ENCODE measurements at regions not wholly inside any gene's neighbourhood (a gene's known extent, or its start where the extent isn't known, plus 50 kb on each side); places are given as distances from the start of the nearest gene placed in this dataset.

DNA sequence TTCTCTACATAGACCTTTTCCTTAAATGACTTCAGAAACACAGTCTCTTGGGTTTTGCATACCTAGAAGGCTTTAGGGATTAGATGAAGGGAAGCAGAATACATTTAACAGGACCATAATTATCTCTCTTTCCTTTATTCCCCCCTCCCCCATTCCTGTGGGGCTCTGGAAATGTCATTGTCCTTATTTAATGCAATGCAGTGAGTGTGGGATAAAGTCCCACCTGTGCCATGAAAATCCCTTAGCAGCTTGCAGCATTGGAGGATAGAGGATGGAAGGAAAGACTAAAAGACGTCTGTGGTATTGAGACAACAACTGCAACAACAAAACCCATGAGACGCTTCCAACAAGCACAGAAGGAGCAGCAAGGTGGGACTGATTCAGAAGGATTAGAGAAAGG lies 117.8 kb upstream of the DCC start:
- DNase-seq (no peak), ATAC-seq (no peak)
- intact Hi-C loops (cut with micrococcal nuclease): no loop called here
- TF ChIP-seq, protein P1, sequence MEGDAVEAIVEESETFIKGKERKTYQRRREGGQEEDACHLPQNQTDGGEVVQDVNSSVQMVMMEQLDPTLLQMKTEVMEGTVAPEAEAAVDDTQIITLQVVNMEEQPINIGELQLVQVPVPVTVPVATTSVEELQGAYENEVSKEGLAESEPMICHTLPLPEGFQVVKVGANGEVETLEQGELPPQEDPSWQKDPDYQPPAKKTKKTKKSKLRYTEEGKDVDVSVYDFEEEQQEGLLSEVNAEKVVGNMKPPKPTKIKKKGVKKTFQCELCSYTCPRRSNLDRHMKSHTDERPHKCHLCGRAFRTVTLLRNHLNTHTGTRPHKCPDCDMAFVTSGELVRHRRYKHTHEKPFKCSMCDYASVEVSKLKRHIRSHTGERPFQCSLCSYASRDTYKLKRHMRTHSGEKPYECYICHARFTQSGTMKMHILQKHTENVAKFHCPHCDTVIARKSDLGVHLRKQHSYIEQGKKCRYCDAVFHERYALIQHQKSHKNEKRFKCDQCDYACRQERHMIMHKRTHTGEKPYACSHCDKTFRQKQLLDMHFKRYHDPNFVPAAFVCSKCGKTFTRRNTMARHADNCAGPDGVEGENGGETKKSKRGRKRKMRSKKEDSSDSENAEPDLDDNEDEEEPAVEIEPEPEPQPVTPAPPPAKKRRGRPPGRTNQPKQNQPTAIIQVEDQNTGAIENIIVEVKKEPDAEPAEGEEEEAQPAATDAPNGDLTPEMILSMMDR (conservative IDR thresholded peaks at IDR 0.05; ENCODE audit: low read depth, low read length): no peak
- TF ChIP-seq EZH2 (IDR thresholded peaks at IDR 0.05; ENCODE audit: low read length, unreplicated experiment): no peak
- no peak for TF ChIP-seq EZH2phosphoT487 (IDR thresholded peaks at IDR 0.05; ENCODE audit: borderline replicate concordance, low read length)
- Histone ChIP-seq H3K4me1 (ENCODE audit: insufficient read depth, low read length) (no peaks in the 10 kb centered on the region), H3K27ac (ENCODE audit: low read length) (no peak overlapping the region), H4K20me1 (ENCODE audit: low read length) (no peaks in the 10 kb centered on the region), H3K27me3 (ENCODE audit: low read length) (no peaks in the 10 kb centered on the region; the same call in 1 of the 2 replicates), H3K79me2 (ENCODE audit: low read length) (no peaks in the 10 kb centered on the region), H3K4me3 (ENCODE audit: low read length) (no peak overlapping the region), H3K9ac (ENCODE audit: low read length) (no peak overlapping the region), H3K36me3 (ENCODE audit: low read depth, low read length) (no peaks in the 10 kb centered on the region), H3F3A (ENCODE audit: low read length, unreplicated experiment) (no peaks in the 10 kb centered on the region), H2AFZ (ENCODE audit: low read length) (no peak overlapping the region), H3K9me3 (ENCODE audit: low read length) (no peaks in the 10 kb centered on the region), H3K9me2 (replicated peaks; ENCODE audit: low read length) (no peaks in the 10 kb centered on the region), H3K4me2 (ENCODE audit: low read length) (no peak overlapping the region)
- CTCF ChIA-PET: no interaction called here
- POLR2A ChIA-PET (ENCODE audit: unreplicated experiment): no interaction called here
- BruUV-seq (replicated peaks): no TSS peak

DNA sequence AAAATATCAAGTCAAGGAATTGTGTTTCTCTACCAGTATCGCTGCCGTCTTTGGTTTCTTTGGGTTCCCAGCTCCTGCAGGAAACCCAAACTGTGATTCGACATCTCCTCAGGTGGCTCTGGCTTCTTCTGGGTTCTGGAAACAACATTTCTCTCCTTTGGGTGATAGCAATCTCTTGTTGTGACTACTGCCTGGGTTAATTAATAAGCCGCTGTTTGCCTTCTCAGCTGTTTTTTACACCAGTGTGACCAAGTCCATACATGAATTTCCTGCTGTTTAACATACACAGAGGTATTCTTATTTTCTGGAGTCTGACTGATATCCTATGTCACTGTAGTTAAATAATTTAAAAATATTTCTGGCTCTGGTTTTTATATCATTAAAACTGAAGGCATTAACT lies 112.5 kb upstream of the DCC start:
- Histone ChIP-seq H3K9ac (ENCODE audit: low read length) (no peak overlapping the region), H3K4me2 (ENCODE audit: low read length) (no peak overlapping the region), H3K27ac (ENCODE audit: low read length) (no peak overlapping the region), H4K20me1 (ENCODE audit: low read length) (no peaks in the 10 kb centered on the region), H3F3A (ENCODE audit: low read length, unreplicated experiment) (no peaks in the 10 kb centered on the region), H3K36me3 (ENCODE audit: low read depth, low read length) (no peaks in the 10 kb centered on the region), H3K9me2 (replicated peaks; ENCODE audit: low read length) (no peaks in the 10 kb centered on the region), H3K9me3 (ENCODE audit: low read length) (no peaks in the 10 kb centered on the region), H3K4me1 (ENCODE audit: insufficient read depth, low read length) (no peaks in the 10 kb centered on the region), H3K4me3 (ENCODE audit: low read length) (no peak overlapping the region), H2AFZ (ENCODE audit: low read length) (no peak overlapping the region), H3K79me2 (ENCODE audit: low read length) (no peaks in the 10 kb centered on the region), H3K27me3 (ENCODE audit: low read length) (no peaks in the 10 kb centered on the region)
- POLR2A ChIA-PET (ENCODE audit: unreplicated experiment): no interaction called here
- ATAC-seq: no peak
- BruUV-seq (replicated peaks): no TSS peak
- CTCF ChIA-PET: no interaction called here
- intact Hi-C loops (cut with micrococcal nuclease): no loop called here
- TF ChIP-seq EZH2phosphoT487 (IDR thresholded peaks at IDR 0.05; ENCODE audit: borderline replicate concordance, low read length) (no peak), EZH2 (IDR thresholded peaks at IDR 0.05; ENCODE audit: low read length, unreplicated experiment) (no peak)
- TF ChIP-seq, protein P1 (conservative IDR thresholded peaks at IDR 0.05; ENCODE audit: low read depth, low read length): no peak
- DNase-seq: no peak

DNA sequence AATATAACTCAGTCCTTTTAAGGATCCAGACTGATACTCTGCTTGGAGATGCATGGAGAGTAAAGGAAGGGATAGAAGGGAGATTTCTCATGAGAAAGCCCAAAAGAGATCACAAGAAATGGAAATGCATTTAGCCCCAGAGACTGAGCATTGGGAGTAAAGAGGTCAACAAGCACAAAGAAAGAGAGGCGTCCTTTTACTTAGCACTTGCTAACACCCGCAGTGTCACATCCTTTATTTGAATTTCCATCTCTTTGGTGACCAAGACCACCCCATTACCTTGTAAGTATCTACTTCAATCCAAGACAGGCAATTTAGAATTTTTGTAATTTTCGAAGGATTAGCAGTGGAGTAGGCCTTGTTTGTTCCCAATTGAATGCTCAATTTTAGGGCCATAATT lies 111.8 kb upstream of the DCC start:
- POLR2A ChIA-PET (ENCODE audit: unreplicated experiment): no interaction called here
- no peaks in the 10 kb centered on the region for H3K9me2 ChIP-seq (replicated peaks; ENCODE audit: low read length)
- ATAC-seq: no peak

More for the DNA sequence above, 111.8 kb upstream of the DCC start:
- Histone ChIP-seq H3F3A (ENCODE audit: low read length, unreplicated experiment) (no peaks in the 10 kb centered on the region), H4K20me1 (ENCODE audit: low read length) (no peaks in the 10 kb centered on the region), H2AFZ (ENCODE audit: low read length) (no peak overlapping the region), H3K4me2 (ENCODE audit: low read length) (no peak overlapping the region), H3K4me1 (ENCODE audit: insufficient read depth, low read length) (no peaks in the 10 kb centered on the region), H3K9ac (ENCODE audit: low read length) (no peak overlapping the region), H3K4me3 (ENCODE audit: low read length) (no peak overlapping the region), H3K9me3 (ENCODE audit: low read length) (no peaks in the 10 kb centered on the region), H3K79me2 (ENCODE audit: low read length) (no peaks in the 10 kb centered on the region), H3K36me3 (ENCODE audit: low read depth, low read length) (no peaks in the 10 kb centered on the region), H3K27me3 (ENCODE audit: low read length) (no peaks in the 10 kb centered on the region), H3K27ac (ENCODE audit: low read length) (no peak overlapping the region)
- no TSS peak for BruUV-seq (replicated peaks)
- CTCF ChIA-PET: no interaction called here
- TF ChIP-seq EZH2phosphoT487 (IDR thresholded peaks at IDR 0.05; ENCODE audit: borderline replicate concordance, low read length) (no peak), EZH2 (IDR thresholded peaks at IDR 0.05; ENCODE audit: low read length, unreplicated experiment) (no peak)
- TF ChIP-seq, protein P1 (conservative IDR thresholded peaks at IDR 0.05; ENCODE audit: low read depth, low read length): no peak
- DNase-seq: no peak
- intact Hi-C loops (cut with micrococcal nuclease): no loop called here
